Endothelial cell (in vitro differentiated cells): ENCODE measurements at regions not wholly inside any gene's neighbourhood (a gene's known extent, or its start where the extent isn't known, plus 50 kb on each side); places are given as distances from the start of the nearest gene placed in this dataset.

ENCODE experiments used
- DNase-seq: peaks from one replicate; pipeline ENCODE4 v3.0.0; 2021; ENCODE audit warnings: low spot score
- H3K27ac Mint-ChIP-seq: one replicate; pipeline ENCODE4 v1.8.0; 2021; ENCODE audit warnings: mixed read lengths, inconsistent platforms; ENCODE audit not compliant: unreplicated experiment
- H3K27me3 Mint-ChIP-seq: one replicate; pipeline ENCODE4 v1.8.0; 2021; ENCODE audit warnings: mild to moderate bottlenecking, moderate library complexity, mixed read lengths, inconsistent platforms; ENCODE audit not compliant: unreplicated experiment
- H3K36me3 Mint-ChIP-seq: one replicate; pipeline ENCODE4 v1.8.0; 2021; ENCODE audit warnings: mild to moderate bottlenecking, low read depth, mixed read lengths, inconsistent platforms; ENCODE audit not compliant: unreplicated experiment
- H3K4me1 Mint-ChIP-seq: one replicate; pipeline ENCODE4 v1.8.0; 2021; ENCODE audit warnings: mild to moderate bottlenecking, mixed read lengths, inconsistent platforms; ENCODE audit not compliant: unreplicated experiment
- H3K4me3 Mint-ChIP-seq: one replicate; pipeline ENCODE4 v1.8.0; 2021; ENCODE audit warnings: mild to moderate bottlenecking, mixed read lengths, inconsistent platforms; ENCODE audit not compliant: unreplicated experiment
- H3K9me3 Mint-ChIP-seq: one replicate; pipeline ENCODE4 v1.8.0; 2021; ENCODE audit warnings: mixed read lengths, inconsistent platforms; ENCODE audit not compliant: unreplicated experiment
- CTCF ChIP-seq: fragments of 200-600 bp; sonication (generic); IDR thresholded peaks from one replicate; pipeline ENCODE4 v1.5.0; 2021; ENCODE audit warnings: antibody characterized with exemption; ENCODE audit not compliant: unreplicated experiment

- no peaks in the 10 kb centered on the region for H3K27me3 Mint-ChIP-seq
- no peak overlapping the region for H3K27ac Mint-ChIP-seq
- H3K9me3 Mint-ChIP-seq = peaks cover 4% of the 10 kb centered on the region
- no peaks in the 10 kb centered on the region for H3K36me3 Mint-ChIP-seq
- no peak overlapping the region for H3K4me3 Mint-ChIP-seq
- H3K4me1 Mint-ChIP-seq = peaks cover 4% of the 10 kb centered on the region
- DNase-seq = no peak
- no peak for TF ChIP-seq CTCF
Observed at GRCh38 chr2:7838669-7839068, 843.2 kb upstream of the ID2 start.

- DNase-seq = no peak
- peaks cover 4% of the 10 kb centered on the region for H3K9me3 Mint-ChIP-seq
Observed at GRCh38 chr2:7840651-7841380, 841.0 kb upstream of the ID2 start.

GRCh38 chr2:7841751-7842150 lies 840.1 kb upstream of the ID2 start:
- Mint-ChIP-seq H3K27ac (no peak overlapping the region), H3K27me3 (no peaks in the 10 kb centered on the region), H3K4me1 (no peaks in the 10 kb centered on the region), H3K36me3 (no peaks in the 10 kb centered on the region), H3K4me3 (no peak overlapping the region), H3K9me3 (peaks cover 4% of the 10 kb centered on the region)
- no peak for TF ChIP-seq CTCF
- no peak for DNase-seq

More at GRCh38 chr2:7840651-7841380, 841.0 kb upstream of the ID2 start:
- Mint-ChIP-seq H3K36me3 (no peaks in the 10 kb centered on the region), H3K4me1 (no peaks in the 10 kb centered on the region), H3K27ac (no peak overlapping the region), H3K27me3 (no peaks in the 10 kb centered on the region), H3K4me3 (no peak overlapping the region)
- no peak for TF ChIP-seq CTCF

GRCh38 chr2:7844414-7844965 lies 837.4 kb upstream of the ID2 start:
- no peak for DNase-seq
- H3K27ac Mint-ChIP-seq = no peak overlapping the region
- H3K9me3 Mint-ChIP-seq = peaks cover 4% of the 10 kb centered on the region
- H3K4me1 Mint-ChIP-seq = no peaks in the 10 kb centered on the region
- H3K27me3 Mint-ChIP-seq = no peaks in the 10 kb centered on the region
- no peak for TF ChIP-seq CTCF
- H3K4me3 Mint-ChIP-seq = no peak overlapping the region
- H3K36me3 Mint-ChIP-seq = no peaks in the 10 kb centered on the region

GRCh38 chr2:7845332-7845731 lies 836.5 kb upstream of the ID2 start:
- no peak for DNase-seq
- TF ChIP-seq CTCF = no peak
- no peaks in the 10 kb centered on the region for H3K27me3 Mint-ChIP-seq
- no peak overlapping the region for H3K4me3 Mint-ChIP-seq
- H3K36me3 Mint-ChIP-seq = no peaks in the 10 kb centered on the region
- H3K4me1 Mint-ChIP-seq = no peaks in the 10 kb centered on the region
- H3K27ac Mint-ChIP-seq = no peak overlapping the region
- peaks cover 4% of the 10 kb centered on the region for H3K9me3 Mint-ChIP-seq
